ENCODE measurements at regions not wholly inside any gene's neighbourhood (a gene's known extent, or its start where the extent isn't known, plus 50 kb on each side); places are given as distances from the start of the nearest gene placed in this dataset.

DNA sequence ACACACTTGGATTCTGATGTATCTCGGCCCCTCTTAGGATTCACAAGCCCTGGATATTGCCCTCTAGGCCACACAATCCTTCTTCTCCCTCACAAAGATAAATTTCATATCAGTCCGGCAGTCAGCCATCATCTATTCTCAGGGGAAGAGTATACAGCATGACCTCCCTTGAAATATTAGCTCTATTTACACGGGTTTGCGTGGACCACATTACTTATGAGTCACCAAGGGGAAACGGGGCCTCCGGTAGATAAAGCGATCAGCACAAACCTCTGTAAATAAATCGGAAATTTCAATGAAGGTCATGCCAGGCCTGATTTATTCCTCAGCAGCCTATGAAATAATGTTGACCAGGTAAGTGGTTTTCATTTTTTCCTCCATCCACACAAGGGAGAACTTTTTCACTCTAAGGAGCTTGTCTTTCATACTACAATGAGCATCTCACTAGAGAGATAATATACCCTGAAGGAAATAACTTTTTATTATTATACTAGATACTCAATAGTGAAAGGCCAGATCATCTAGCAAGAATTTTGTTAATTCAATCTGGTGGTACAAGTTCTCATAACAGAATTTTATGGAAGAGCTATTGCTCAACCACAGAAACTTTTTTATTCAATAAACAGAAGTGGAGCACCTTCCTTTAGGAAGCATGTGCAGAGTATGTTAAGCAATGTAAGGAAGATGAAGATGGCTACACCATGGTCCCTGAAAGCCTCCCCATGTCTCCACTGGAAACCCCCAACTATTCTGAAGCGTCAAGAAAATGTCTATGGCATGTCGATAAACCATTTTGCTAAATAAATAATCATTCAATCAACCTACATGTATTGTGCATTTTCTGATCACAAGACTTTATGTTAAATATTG, 125.2 kb upstream of the PIK3C3 start:
- Histone ChIP-seq H3K27ac (ENCODE audit: low read length) (no peak overlapping the region), H3K4me3 (ENCODE audit: low read length) (no peak overlapping the region), H3K9me3 (ENCODE audit: control insufficient read depth, insufficient read depth, low read length) (no peaks in the 10 kb centered on the region), H3K36me3 (ENCODE audit: control insufficient read depth, insufficient read depth, low read length) (no peaks in the 10 kb centered on the region), H3K4me1 (ENCODE audit: control insufficient read depth, insufficient read depth, low read length) (no peaks in the 10 kb centered on the region), H3K27me3 (ENCODE audit: control insufficient read depth, insufficient read depth, low read length) (no peaks in the 10 kb centered on the region)
- no CpG with 5 or more reads among the region's 10 CpGs for WGBS (ENCODE audit: insufficient coverage, insufficient read length)
- DNase-seq (ENCODE audit: low read depth, low spot score), result no peak

DNA sequence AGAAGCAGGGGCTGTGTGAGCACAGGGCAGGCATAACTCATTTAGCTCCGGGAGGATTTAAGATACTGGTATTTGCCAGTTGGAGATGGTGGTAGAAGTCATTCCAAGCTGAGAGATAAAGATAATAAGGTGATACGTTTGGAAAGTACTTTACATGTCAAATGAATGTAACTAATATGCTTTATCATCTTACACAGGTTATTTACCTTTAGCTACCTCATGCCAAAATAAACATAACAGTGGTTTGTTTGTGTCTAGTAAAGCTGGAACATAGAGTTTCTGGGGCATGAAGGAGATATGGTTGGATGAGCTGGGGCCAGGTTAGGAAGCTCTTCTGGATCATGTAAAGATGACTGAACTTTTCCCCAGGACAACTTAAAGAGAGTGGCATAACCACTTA, 126.9 kb upstream of the PIK3C3 start:
- H3K4me1 ChIP-seq (ENCODE audit: control insufficient read depth, insufficient read depth, low read length), result no peaks in the 10 kb centered on the region
- no peaks in the 10 kb centered on the region for H3K27me3 ChIP-seq (ENCODE audit: control insufficient read depth, insufficient read depth, low read length)
- no peak for DNase-seq (ENCODE audit: low read depth, low spot score)
- H3K9me3 ChIP-seq (ENCODE audit: control insufficient read depth, insufficient read depth, low read length), result no peaks in the 10 kb centered on the region
- no peak overlapping the region for H3K27ac ChIP-seq (ENCODE audit: low read length)
- no CpG with 5 or more reads among the region's 2 CpGs for WGBS (ENCODE audit: insufficient coverage, insufficient read length)
- H3K4me3 ChIP-seq (ENCODE audit: low read length), result no peak overlapping the region
- no peaks in the 10 kb centered on the region for H3K36me3 ChIP-seq (ENCODE audit: control insufficient read depth, insufficient read depth, low read length)

DNA sequence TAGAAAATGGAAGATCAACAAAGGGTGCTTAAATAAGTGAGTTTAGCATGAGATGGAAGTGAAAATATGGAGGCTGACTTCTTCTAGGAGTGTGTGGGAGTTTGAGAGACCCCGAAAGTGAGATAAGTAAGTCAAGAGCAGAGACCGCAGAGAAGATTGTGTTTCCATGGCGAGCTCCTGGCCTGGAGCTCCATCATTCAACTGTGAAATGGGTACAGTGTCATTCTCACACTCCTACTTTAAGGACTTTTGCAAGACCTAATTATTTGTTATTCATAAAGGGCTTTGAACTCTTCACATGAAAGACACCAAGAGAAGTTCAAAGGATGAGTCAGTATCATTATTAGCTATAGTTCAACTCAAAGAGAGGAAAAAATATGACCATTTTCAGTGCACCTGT, 134.2 kb upstream of the PIK3C3 start:
- no peaks in the 10 kb centered on the region for H3K9me3 ChIP-seq (ENCODE audit: control insufficient read depth, insufficient read depth, low read length)
- no peak for DNase-seq (ENCODE audit: low read depth, low spot score)

DNA sequence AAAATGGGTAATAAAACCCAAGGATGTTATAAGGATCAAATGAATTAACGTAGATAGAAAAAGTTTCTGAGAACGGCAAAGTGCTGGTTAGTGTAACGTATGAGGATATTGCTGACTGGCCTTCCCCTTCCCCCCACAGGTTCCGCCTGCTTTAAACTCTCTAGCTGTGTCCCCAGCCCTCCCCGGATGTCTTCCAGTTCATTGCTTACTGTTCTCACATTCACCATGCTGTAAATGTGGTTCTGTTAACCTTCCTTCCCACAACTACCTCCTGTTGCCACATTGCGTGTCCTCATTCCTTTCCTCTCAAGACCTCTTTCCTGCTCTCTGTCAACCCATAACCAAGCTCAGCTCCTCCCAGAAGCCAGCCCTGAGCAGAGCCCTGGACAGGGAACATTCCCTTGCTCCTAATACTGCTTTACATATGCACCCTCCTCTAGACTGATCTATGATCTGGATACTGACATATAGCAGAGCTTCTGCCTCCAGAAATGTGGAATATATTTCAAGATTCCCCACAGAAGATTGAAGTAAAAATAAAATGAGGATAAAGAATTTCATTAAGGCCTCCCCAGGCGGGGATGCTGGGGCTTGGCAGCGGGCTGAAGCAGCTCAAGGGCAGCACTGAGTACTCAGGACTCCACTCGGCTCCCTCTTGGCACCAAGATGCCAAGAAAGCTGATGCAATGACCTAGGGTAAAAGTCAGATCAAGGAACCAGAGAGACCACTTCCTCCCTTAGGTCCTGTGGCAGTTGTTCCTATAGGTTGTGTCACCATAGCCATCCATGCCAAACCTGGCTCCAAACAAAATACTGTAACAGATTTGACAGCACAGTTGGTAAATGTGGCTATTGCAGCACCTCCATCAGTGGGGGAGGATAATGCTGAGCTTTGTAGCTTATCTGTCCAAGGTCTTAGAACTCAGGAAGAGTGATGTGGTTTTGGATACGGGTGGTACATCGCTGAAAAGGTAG, 136.4 kb upstream of the PIK3C3 start:
- Histone ChIP-seq H3K27ac (ENCODE audit: low read length) (no peak overlapping the region), H3K9me3 (ENCODE audit: control insufficient read depth, insufficient read depth, low read length) (no peaks in the 10 kb centered on the region), H3K27me3 (ENCODE audit: control insufficient read depth, insufficient read depth, low read length) (no peaks in the 10 kb centered on the region), H3K4me1 (ENCODE audit: control insufficient read depth, insufficient read depth, low read length) (no peaks in the 10 kb centered on the region; the same call in none of the 2 replicates), H3K36me3 (ENCODE audit: control insufficient read depth, insufficient read depth, low read length) (no peaks in the 10 kb centered on the region), H3K4me3 (ENCODE audit: low read length) (no peak overlapping the region)
- no CpG with 5 or more reads among the region's 11 CpGs for WGBS (ENCODE audit: insufficient coverage, insufficient read length)
- DNase-seq (ENCODE audit: low read depth, low spot score), result no peak

More for the DNA sequence above, 134.2 kb upstream of the PIK3C3 start:
- Histone ChIP-seq H3K27me3 (ENCODE audit: control insufficient read depth, insufficient read depth, low read length) (no peaks in the 10 kb centered on the region), H3K4me1 (ENCODE audit: control insufficient read depth, insufficient read depth, low read length) (no peaks in the 10 kb centered on the region; the same call in none of the 2 replicates), H3K27ac (ENCODE audit: low read length) (no peak overlapping the region), H3K4me3 (ENCODE audit: low read length) (no peak overlapping the region), H3K36me3 (ENCODE audit: control insufficient read depth, insufficient read depth, low read length) (no peaks in the 10 kb centered on the region)
- WGBS (ENCODE audit: insufficient coverage, insufficient read length), result no CpG with 5 or more reads among the region's 3 CpGs

DNA sequence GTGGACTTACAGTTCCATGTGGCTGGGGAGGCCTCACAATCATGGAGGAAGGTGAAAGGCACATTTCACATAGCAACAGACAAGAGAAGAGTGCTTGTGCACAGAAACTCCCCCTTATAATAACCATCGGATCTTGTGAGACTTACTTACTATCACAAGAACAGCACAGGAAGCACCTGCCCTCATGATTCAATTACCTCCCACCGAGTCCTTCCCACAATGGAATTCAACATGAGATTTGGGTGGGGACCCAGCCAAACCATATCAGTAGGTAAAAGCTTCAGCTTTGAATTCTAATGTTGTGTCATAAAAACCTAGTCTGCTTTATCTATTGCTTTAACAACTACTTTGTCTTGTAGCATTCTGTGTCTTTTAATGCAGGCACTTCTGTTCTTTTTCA, 140.4 kb upstream of the PIK3C3 start:
- Histone ChIP-seq H3K27me3 (ENCODE audit: control insufficient read depth, insufficient read depth, low read length) (no peaks in the 10 kb centered on the region), H3K4me1 (ENCODE audit: control insufficient read depth, insufficient read depth, low read length) (no peaks in the 10 kb centered on the region; the same call in none of the 2 replicates), H3K27ac (ENCODE audit: low read length) (no peak overlapping the region), H3K36me3 (ENCODE audit: control insufficient read depth, insufficient read depth, low read length) (no peaks in the 10 kb centered on the region), H3K4me3 (ENCODE audit: low read length) (no peak overlapping the region), H3K9me3 (ENCODE audit: control insufficient read depth, insufficient read depth, low read length) (no peaks in the 10 kb centered on the region)
- no CpG with 5 or more reads among the region's 2 CpGs for WGBS (ENCODE audit: insufficient coverage, insufficient read length)
- no peak for DNase-seq (ENCODE audit: low read depth, low spot score)

DNA sequence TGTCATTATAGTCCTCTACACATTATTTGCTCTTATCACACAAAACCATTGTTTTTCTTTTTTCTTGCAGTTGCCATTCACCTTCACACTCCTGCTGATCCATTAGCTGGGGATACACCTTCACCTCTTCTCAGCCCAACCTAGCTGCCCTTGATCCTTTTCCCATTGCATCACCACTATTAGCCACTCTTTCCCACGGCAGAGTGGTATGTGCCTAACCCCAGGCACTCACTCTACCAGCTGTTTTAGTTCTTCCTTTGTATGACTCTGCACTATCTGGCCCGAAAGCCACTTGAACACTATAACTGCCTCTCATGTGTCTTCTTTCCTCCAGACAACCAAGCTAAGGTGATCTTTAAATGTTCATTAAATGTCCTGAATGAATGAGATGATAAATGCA, 145.4 kb upstream of the PIK3C3 start:
- no peaks in the 10 kb centered on the region for H3K36me3 ChIP-seq (ENCODE audit: control insufficient read depth, insufficient read depth, low read length)
- no peaks in the 10 kb centered on the region for H3K9me3 ChIP-seq (ENCODE audit: control insufficient read depth, insufficient read depth, low read length)
- H3K27ac ChIP-seq (ENCODE audit: low read length), result no peak overlapping the region
- no peak for DNase-seq (ENCODE audit: low read depth, low spot score)
- no CpG with 5 or more reads among the region's 2 CpGs for WGBS (ENCODE audit: insufficient coverage, insufficient read length)
- no peaks in the 10 kb centered on the region for H3K27me3 ChIP-seq (ENCODE audit: control insufficient read depth, insufficient read depth, low read length)
- H3K4me1 ChIP-seq (ENCODE audit: control insufficient read depth, insufficient read depth, low read length), result no peaks in the 10 kb centered on the region
- H3K4me3 ChIP-seq (ENCODE audit: low read length), result no peak overlapping the region

DNA sequence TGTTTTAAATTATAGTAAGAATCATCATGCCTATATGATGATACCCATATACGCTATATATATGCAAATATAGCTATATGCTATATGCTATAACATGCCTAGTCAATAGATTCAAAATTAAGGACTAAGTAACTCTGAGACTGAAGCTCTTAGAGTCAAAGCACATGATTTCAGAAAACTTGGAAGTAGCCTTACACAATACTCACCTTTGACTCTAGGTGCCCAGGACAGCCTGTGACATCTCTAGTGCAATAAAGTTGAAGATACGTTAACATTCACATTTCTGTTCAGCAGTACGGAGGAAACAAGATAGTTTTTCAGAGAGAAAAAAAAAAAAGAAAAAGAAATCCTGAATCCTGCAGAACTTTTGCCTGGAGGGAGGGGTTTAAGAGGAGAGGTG, 149.7 kb upstream of the PIK3C3 start:
- no peak overlapping the region for H3K27ac ChIP-seq (ENCODE audit: low read length)
- H3K9me3 ChIP-seq (ENCODE audit: control insufficient read depth, insufficient read depth, low read length), result no peaks in the 10 kb centered on the region
- no peaks in the 10 kb centered on the region for H3K36me3 ChIP-seq (ENCODE audit: control insufficient read depth, insufficient read depth, low read length)
- H3K4me1 ChIP-seq (ENCODE audit: control insufficient read depth, insufficient read depth, low read length), result no peaks in the 10 kb centered on the region
- DNase-seq (ENCODE audit: low read depth, low spot score), result no peak
- WGBS (ENCODE audit: insufficient coverage, insufficient read length), result no CpG with 5 or more reads among the region's 3 CpGs
- H3K27me3 ChIP-seq (ENCODE audit: control insufficient read depth, insufficient read depth, low read length), result no peaks in the 10 kb centered on the region
- H3K4me3 ChIP-seq (ENCODE audit: low read length), result no peak overlapping the region

DNA sequence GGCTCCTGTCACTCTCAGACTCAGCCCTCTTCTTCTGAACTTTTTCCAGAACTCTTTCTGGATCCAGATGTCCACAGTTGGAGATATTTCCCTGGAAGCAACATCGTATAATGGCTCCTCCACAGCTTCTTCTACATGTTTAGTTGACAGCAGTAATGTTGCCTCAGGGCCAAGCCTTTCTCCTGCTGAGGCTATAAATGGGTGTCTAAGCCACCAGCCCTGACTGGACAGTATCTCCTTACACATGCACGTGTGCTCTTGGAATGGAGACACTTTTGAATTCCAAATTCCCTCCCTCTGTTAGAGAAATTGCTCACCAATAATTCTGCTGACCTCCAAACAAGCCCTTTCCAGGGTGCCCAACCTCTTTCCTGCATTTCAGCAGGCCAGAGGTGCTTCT, 156.2 kb upstream of the PIK3C3 start:
- H3K27me3 ChIP-seq (ENCODE audit: control insufficient read depth, insufficient read depth, low read length), result no peaks in the 10 kb centered on the region
- no peaks in the 10 kb centered on the region for H3K36me3 ChIP-seq (ENCODE audit: control insufficient read depth, insufficient read depth, low read length)
- WGBS (ENCODE audit: insufficient coverage, insufficient read length), result no CpG with 5 or more reads among the region's 2 CpGs
- no peak for DNase-seq (ENCODE audit: low read depth, low spot score)
- no peak overlapping the region for H3K27ac ChIP-seq (ENCODE audit: low read length)
- no peak overlapping the region for H3K4me3 ChIP-seq (ENCODE audit: low read length)
- no peaks in the 10 kb centered on the region for H3K4me1 ChIP-seq (ENCODE audit: control insufficient read depth, insufficient read depth, low read length)
- no peaks in the 10 kb centered on the region for H3K9me3 ChIP-seq (ENCODE audit: control insufficient read depth, insufficient read depth, low read length)

DNA sequence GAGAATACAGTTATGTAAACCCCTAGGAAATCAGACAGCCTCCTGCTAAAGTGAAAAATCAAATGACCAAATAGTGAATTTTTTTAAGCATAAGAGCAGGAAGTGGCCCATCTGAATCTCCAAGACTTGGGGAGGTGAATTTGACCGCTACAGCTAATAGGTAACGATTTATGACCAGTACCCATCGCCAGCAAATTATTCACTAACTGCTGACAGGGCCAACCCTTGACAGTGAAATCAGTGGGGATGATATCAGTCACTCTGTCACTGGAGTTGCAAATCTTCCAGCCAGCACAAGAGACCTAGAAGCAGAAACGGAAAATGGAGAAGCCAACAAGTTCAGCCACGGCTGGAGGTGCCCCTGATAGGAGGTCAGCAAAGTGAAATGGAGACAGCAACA, 164.3 kb upstream of the PIK3C3 start:
- Histone ChIP-seq H3K9me3 (ENCODE audit: control insufficient read depth, insufficient read depth, low read length) (no peaks in the 10 kb centered on the region), H3K4me1 (ENCODE audit: control insufficient read depth, insufficient read depth, low read length) (no peaks in the 10 kb centered on the region), H3K36me3 (ENCODE audit: control insufficient read depth, insufficient read depth, low read length) (no peaks in the 10 kb centered on the region), H3K4me3 (ENCODE audit: low read length) (no peak overlapping the region), H3K27me3 (ENCODE audit: control insufficient read depth, insufficient read depth, low read length) (no peaks in the 10 kb centered on the region), H3K27ac (ENCODE audit: low read length) (no peak overlapping the region)
- no CpG with 5 or more reads among the region's 5 CpGs for WGBS (ENCODE audit: insufficient coverage, insufficient read length)
- no peak for DNase-seq (ENCODE audit: low read depth, low spot score)

DNA sequence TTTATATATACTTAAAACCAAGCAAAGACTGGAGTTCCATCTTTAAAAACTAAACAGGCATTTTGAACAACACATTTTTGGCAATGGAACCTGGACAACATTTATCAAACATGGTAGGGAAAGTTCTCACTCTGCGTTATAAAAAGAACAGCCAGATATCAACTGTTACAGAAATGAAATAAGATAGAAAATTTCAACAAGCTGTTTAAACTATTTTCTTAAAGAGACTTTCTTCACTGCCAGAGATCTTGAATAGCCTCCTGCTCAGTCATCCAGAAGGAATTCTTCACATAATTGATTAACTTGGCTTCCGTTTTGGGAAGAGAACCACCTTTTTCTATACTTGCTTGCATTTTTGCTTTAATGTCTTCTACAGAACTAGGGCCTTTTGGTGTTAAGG, 166.0 kb upstream of the PIK3C3 start:
- Histone ChIP-seq H3K36me3 (ENCODE audit: control insufficient read depth, insufficient read depth, low read length) (no peaks in the 10 kb centered on the region), H3K27me3 (ENCODE audit: control insufficient read depth, insufficient read depth, low read length) (no peaks in the 10 kb centered on the region), H3K9me3 (ENCODE audit: control insufficient read depth, insufficient read depth, low read length) (no peaks in the 10 kb centered on the region), H3K4me1 (ENCODE audit: control insufficient read depth, insufficient read depth, low read length) (no peaks in the 10 kb centered on the region), H3K27ac (ENCODE audit: low read length) (no peak overlapping the region), H3K4me3 (ENCODE audit: low read length) (no peak overlapping the region)
- no peak for DNase-seq (ENCODE audit: low read depth, low spot score)
- no CpG with 5 or more reads among the region's 2 CpGs for WGBS (ENCODE audit: insufficient coverage, insufficient read length)
